ENCODE measurements at regions not wholly inside any gene's neighbourhood (a gene's known extent, or its start where the extent isn't known, plus 50 kb on each side); places are given as distances from the start of the nearest gene placed in this dataset.

DNA sequence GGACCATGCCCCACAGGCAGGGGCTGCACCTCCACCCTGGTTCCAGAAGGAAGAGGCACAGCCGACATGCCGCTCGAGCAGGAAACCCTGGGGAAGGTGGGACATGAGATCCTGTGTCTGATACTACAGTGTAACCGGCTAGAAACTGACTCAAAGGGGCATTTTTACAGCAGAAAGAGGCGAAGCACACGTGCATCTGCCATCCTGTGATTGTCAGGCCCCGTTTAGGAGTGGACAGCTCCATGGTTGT is 62.7 kb downstream of the SIK1 start:
- no peak overlapping the region for H3K9ac ChIP-seq (ENCODE audit: low read depth, low read length)
- H3K4me1 ChIP-seq (ENCODE audit: insufficient read depth, low read length) = peaks cover 10% of the 10 kb centered on the region; the same call in 1 of the 2 replicates
- H3K9me3 ChIP-seq (ENCODE audit: insufficient read depth, low read depth, low read length) = no peaks in the 10 kb centered on the region
- no peak overlapping the region for H3K27ac ChIP-seq (ENCODE audit: low read depth, low read length)
- no peak overlapping the region for H3K4me3 ChIP-seq (ENCODE audit: low read length)
- H3K36me3 ChIP-seq (ENCODE audit: insufficient read depth, low read length) = no peaks in the 10 kb centered on the region
- 0 out of 2 replicates have a peak, but pooled peaks cover 3% of the 10 kb centered on the region for H3K27me3 ChIP-seq (ENCODE audit: insufficient read depth, low read length)
- WGBS = 93% methylated on average over 7 of the region's 7 CpGs

- Histone ChIP-seq H3K27ac (ENCODE audit: low read depth, low read length) (no peak overlapping the region), H3K4me3 (ENCODE audit: low read length) (no peak overlapping the region), H3K36me3 (ENCODE audit: insufficient read depth, low read length) (no peaks in the 10 kb centered on the region), H3K9me3 (ENCODE audit: insufficient read depth, low read depth, low read length) (no peaks in the 10 kb centered on the region), H3K27me3 (ENCODE audit: insufficient read depth, low read length) (0 out of 2 replicates have a peak, but pooled peaks cover 3% of the 10 kb centered on the region), H3K4me1 (ENCODE audit: insufficient read depth, low read length) (peaks cover 10% of the 10 kb centered on the region; the same call in 1 of the 2 replicates), H3K9ac (ENCODE audit: low read depth, low read length) (no peak overlapping the region)
- WGBS = 93% methylated on average over 24 of the region's 24 CpGs
These were observed 63.2 kb downstream of the SIK1 start for GRCh38 chr21:43363506-43364260.

GRCh38 chr21:43362915-43363314 is 64.0 kb downstream of the SIK1 start:
- Histone ChIP-seq H3K27me3 (ENCODE audit: insufficient read depth, low read length) (0 out of 2 replicates have a peak, but pooled peaks cover 3% of the 10 kb centered on the region), H3K36me3 (ENCODE audit: insufficient read depth, low read length) (no peaks in the 10 kb centered on the region), H3K4me3 (ENCODE audit: low read length) (no peak overlapping the region), H3K9ac (ENCODE audit: low read depth, low read length) (no peak overlapping the region), H3K9me3 (ENCODE audit: insufficient read depth, low read depth, low read length) (no peaks in the 10 kb centered on the region), H3K27ac (ENCODE audit: low read depth, low read length) (no peak overlapping the region), H3K4me1 (ENCODE audit: insufficient read depth, low read length) (peaks cover 10% of the 10 kb centered on the region; the same call in 1 of the 2 replicates)
- WGBS = 94% methylated on average over 13 of the region's 13 CpGs

DNA sequence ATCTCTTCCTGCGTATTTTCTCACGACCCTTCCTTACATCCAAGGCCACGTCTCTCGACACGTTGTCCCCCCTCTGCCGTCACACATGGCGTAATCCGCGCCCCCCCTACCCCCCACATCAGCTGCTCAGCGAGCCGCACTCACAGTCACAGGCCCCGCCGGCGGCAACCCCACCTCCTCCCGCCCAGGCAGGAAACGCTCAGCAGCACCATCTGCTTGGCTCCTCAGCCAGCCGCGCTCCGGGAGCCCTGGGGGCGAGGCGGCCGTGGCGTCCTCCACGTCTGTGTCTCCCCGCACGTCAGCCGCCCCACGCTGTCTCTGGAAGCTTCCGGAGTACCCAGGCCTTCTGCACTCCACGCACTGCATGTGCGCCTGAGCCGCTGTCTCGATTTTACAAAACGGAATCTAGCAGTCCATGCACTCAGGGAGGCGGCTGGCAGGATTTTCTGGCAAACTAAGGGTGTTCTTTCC is 64.6 kb downstream of the SIK1 start:
- Histone ChIP-seq H3K27ac (ENCODE audit: low read depth, low read length) (no peak overlapping the region), H3K9ac (ENCODE audit: low read depth, low read length) (no peak overlapping the region), H3K4me3 (ENCODE audit: low read length) (no peak overlapping the region)

GRCh38 chr21:43361493-43362296 is 65.2 kb downstream of the SIK1 start:
- H3K4me1 ChIP-seq (ENCODE audit: insufficient read depth, low read length) = peaks cover 10% of the 10 kb centered on the region; the same call in 1 of the 2 replicates
- no peak overlapping the region for H3K9ac ChIP-seq (ENCODE audit: low read depth, low read length)
- 0 out of 2 replicates have a peak, but pooled peaks cover 3% of the 10 kb centered on the region for H3K27me3 ChIP-seq (ENCODE audit: insufficient read depth, low read length)
- H3K4me3 ChIP-seq (ENCODE audit: low read length) = no peak overlapping the region
- no peaks in the 10 kb centered on the region for H3K9me3 ChIP-seq (ENCODE audit: insufficient read depth, low read depth, low read length)
- no peak overlapping the region for H3K27ac ChIP-seq (ENCODE audit: low read depth, low read length)
- no peaks in the 10 kb centered on the region for H3K36me3 ChIP-seq (ENCODE audit: insufficient read depth, low read length)
- 66% methylated on average over 35 of the region's 35 CpGs for WGBS

More for the DNA sequence above, 64.6 kb downstream of the SIK1 start:
- peaks cover 10% of the 10 kb centered on the region; the same call in 1 of the 2 replicates for H3K4me1 ChIP-seq (ENCODE audit: insufficient read depth, low read length)
- 33% methylated on average over 35 of the region's 35 CpGs for WGBS
- H3K27me3 ChIP-seq (ENCODE audit: insufficient read depth, low read length) = 0 out of 2 replicates have a peak, but pooled peaks cover 3% of the 10 kb centered on the region
- no peaks in the 10 kb centered on the region for H3K9me3 ChIP-seq (ENCODE audit: insufficient read depth, low read depth, low read length)
- H3K36me3 ChIP-seq (ENCODE audit: insufficient read depth, low read length) = no peaks in the 10 kb centered on the region

GRCh38 chr21:43361127-43361492 is 65.8 kb downstream of the SIK1 start:
- Histone ChIP-seq H3K27ac (ENCODE audit: low read depth, low read length) (no peak overlapping the region), H3K9ac (ENCODE audit: low read depth, low read length) (no peak overlapping the region), H3K4me1 (ENCODE audit: insufficient read depth, low read length) (peaks cover 10% of the 10 kb centered on the region; the same call in 1 of the 2 replicates), H3K36me3 (ENCODE audit: insufficient read depth, low read length) (no peaks in the 10 kb centered on the region), H3K4me3 (ENCODE audit: low read length) (no peak overlapping the region), H3K27me3 (ENCODE audit: insufficient read depth, low read length) (0 out of 2 replicates have a peak, but pooled peaks cover 3% of the 10 kb centered on the region), H3K9me3 (ENCODE audit: insufficient read depth, low read depth, low read length) (no peaks in the 10 kb centered on the region)
- whole genome bisulfite sequencing = 62% methylated on average over 10 of the region's 10 CpGs

DNA sequence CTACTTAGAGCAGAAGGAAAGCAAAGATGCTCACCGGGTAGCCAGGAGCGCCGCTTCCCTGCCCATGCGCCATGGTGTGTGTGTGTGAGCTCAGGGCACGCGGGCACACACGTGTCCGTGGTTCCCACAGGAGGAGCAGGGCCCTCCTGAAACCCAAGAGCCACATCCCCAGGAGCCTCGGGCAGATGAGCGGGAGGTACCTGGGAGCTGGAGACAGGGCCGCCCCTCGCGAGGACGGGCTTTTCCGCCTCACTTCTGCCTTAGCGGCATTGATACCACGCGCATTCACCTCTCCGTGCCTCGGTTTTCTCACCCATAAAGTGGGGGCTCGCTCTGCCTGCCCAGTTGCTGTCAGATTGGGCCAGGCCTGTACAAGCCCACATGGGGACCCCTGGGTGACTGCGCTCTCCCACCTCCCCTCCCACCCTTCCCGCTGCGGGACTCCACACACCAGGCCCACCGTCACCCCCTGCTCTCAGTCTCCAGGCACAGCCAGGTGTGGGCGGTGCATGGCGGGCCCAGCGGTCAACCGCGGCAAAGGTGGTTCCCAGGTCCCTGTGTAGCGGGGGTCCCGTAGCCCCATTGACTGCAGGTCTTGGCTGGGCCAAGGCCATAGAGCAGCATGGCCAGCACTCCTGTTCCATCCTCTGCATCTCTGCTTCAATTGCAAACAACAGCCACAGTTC is 66.3 kb downstream of the SIK1 start:
- Histone ChIP-seq H3K27ac (ENCODE audit: low read depth, low read length) (no peak overlapping the region), H3K4me3 (ENCODE audit: low read length) (no peak overlapping the region), H3K27me3 (ENCODE audit: insufficient read depth, low read length) (0 out of 2 replicates have a peak, but pooled peaks cover 3% of the 10 kb centered on the region), H3K36me3 (ENCODE audit: insufficient read depth, low read length) (no peaks in the 10 kb centered on the region), H3K9me3 (ENCODE audit: insufficient read depth, low read depth, low read length) (no peaks in the 10 kb centered on the region), H3K4me1 (ENCODE audit: insufficient read depth, low read length) (peaks cover 10% of the 10 kb centered on the region; the same call in 1 of the 2 replicates), H3K9ac (ENCODE audit: low read depth, low read length) (no peak overlapping the region)
- WGBS = 94% methylated on average over 32 of the region's 32 CpGs

GRCh38 chr21:43358940-43359822 is 67.8 kb downstream of the SIK1 start:
- H3K36me3 ChIP-seq (ENCODE audit: insufficient read depth, low read length) = no peaks in the 10 kb centered on the region
- WGBS = 81% methylated on average over 28 of the region's 28 CpGs
- no peak overlapping the region for H3K4me3 ChIP-seq (ENCODE audit: low read length)
- H3K27ac ChIP-seq (ENCODE audit: low read depth, low read length) = no peak overlapping the region
- H3K9ac ChIP-seq (ENCODE audit: low read depth, low read length) = no peak overlapping the region
- H3K9me3 ChIP-seq (ENCODE audit: insufficient read depth, low read depth, low read length) = no peaks in the 10 kb centered on the region
- 0 out of 2 replicates have a peak, but pooled peaks cover 3% of the 10 kb centered on the region for H3K27me3 ChIP-seq (ENCODE audit: insufficient read depth, low read length)
- peaks cover 10% of the 10 kb centered on the region; the same call in 1 of the 2 replicates for H3K4me1 ChIP-seq (ENCODE audit: insufficient read depth, low read length)

DNA sequence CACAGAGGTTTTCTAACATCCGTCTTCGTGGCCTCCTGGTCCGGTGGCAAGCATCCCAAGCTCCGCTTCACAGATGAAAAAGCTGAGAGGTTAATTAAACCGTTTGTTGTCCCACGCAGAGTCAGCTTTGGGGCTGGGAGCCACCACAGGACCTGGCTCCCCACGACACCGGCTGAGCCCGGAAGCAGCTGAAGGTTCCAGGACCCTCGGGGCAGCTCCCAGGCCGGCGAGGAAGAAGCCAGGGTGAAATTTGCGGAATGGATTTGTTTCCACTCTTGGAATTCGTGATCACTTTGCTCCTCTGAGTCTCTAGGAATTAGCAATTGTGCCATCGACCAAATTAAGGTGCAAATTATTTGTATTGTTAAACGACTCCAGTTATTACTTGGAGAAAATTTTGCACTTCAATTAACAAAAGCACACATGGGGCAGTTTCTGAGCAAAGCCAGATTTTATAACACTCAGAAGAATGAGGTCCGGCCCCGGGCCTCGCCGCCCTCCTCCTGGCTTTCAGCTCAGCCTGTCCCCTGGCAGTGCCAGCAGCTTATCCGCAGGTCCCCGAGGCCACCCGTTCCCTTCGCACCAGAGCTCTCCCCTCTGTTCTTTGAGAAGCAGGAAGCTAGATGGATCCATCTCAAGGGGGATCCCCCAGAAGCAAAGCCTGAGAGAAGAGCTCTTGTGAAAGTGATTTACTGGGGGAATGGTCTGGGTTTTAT is 69.1 kb downstream of the SIK1 start:
- Histone ChIP-seq H3K27ac (ENCODE audit: low read depth, low read length) (no peak overlapping the region), H3K9ac (ENCODE audit: low read depth, low read length) (no peak overlapping the region), H3K4me3 (ENCODE audit: low read length) (no peak overlapping the region), H3K36me3 (ENCODE audit: insufficient read depth, low read length) (no peaks in the 10 kb centered on the region), H3K27me3 (ENCODE audit: insufficient read depth, low read length) (0 out of 2 replicates have a peak, but pooled peaks cover 2% of the 10 kb centered on the region), H3K4me1 (ENCODE audit: insufficient read depth, low read length) (peaks cover 8% of the 10 kb centered on the region; the same call in 1 of the 2 replicates), H3K9me3 (ENCODE audit: insufficient read depth, low read depth, low read length) (no peaks in the 10 kb centered on the region)
- 84% methylated on average over 24 of the region's 24 CpGs for WGBS

- H3K9me3 ChIP-seq (ENCODE audit: insufficient read depth, low read depth, low read length) = no peaks in the 10 kb centered on the region
- no peaks in the 10 kb centered on the region for H3K27me3 ChIP-seq (ENCODE audit: insufficient read depth, low read length)
- no peaks in the 10 kb centered on the region for H3K4me1 ChIP-seq (ENCODE audit: insufficient read depth, low read length)
- 87% methylated on average over 7 of the region's 7 CpGs for WGBS
- H3K27ac ChIP-seq (ENCODE audit: low read depth, low read length) = no peak overlapping the region
- H3K36me3 ChIP-seq (ENCODE audit: insufficient read depth, low read length) = no peaks in the 10 kb centered on the region
- H3K4me3 ChIP-seq (ENCODE audit: low read length) = no peak overlapping the region
- no peak overlapping the region for H3K9ac ChIP-seq (ENCODE audit: low read depth, low read length)
These were observed 71.0 kb downstream of the SIK1 start for GRCh38 chr21:43355925-43356289.
